Trophoblast cell (in vitro differentiated cells and primary cell): ENCODE measurements at regions not wholly inside any gene's neighbourhood (a gene's known extent, or its start where the extent isn't known, plus 50 kb on each side); places are given as distances from the start of the nearest gene placed in this dataset.

ENCODE experiments used
- DNase-seq, 2 donors: peaks; one replicate each; pipeline ENCODE4 v3.0.0-alpha.2; 2016
- H2AFZ ChIP-seq: 2 replicates; pipeline ENCODE4 v1.6.1; 2013; ENCODE audit warnings: low read length, moderate library complexity, mild to moderate bottlenecking; ENCODE audit not compliant: insufficient read depth, poor library complexity
- H2AK5ac ChIP-seq: 2 replicates; pipeline ENCODE4 v1.6.1; 2013; ENCODE audit warnings: mild to moderate bottlenecking, low read length
- H2BK120ac ChIP-seq: 2 replicates; pipeline ENCODE4 v1.6.1; 2013; ENCODE audit warnings: low read length, mild to moderate bottlenecking, moderate library complexity; ENCODE audit not compliant: insufficient read depth, poor library complexity
- H2BK12ac ChIP-seq: 2 replicates; pipeline ENCODE4 v1.6.1; 2013; ENCODE audit warnings: mild to moderate bottlenecking, low read length, moderate library complexity
- H2BK5ac ChIP-seq: 2 replicates; pipeline ENCODE4 v1.6.1; 2013; ENCODE audit warnings: low read length, low read depth, moderate library complexity, mild to moderate bottlenecking; ENCODE audit not compliant: poor library complexity
- H3K14ac ChIP-seq: 2 replicates; pipeline ENCODE4 v1.6.1; 2013; ENCODE audit warnings: mild to moderate bottlenecking, low read length
- H3K18ac ChIP-seq: 2 replicates; pipeline ENCODE4 v1.6.1; 2013; ENCODE audit warnings: mild to moderate bottlenecking, low read length
- H3K23ac ChIP-seq: 2 replicates; pipeline ENCODE4 v1.6.1; 2013; ENCODE audit warnings: low read length
- H3K27ac ChIP-seq: 2 replicates; pipeline ENCODE4 v1.5.1; 2013; ENCODE audit warnings: low read depth, mild to moderate bottlenecking, inconsistent platforms, low read length, moderate library complexity
- H3K27me3 ChIP-seq: 2 replicates; pipeline ENCODE4 v1.6.1; 2013; ENCODE audit warnings: inconsistent platforms, mild to moderate bottlenecking, low read length, moderate library complexity; ENCODE audit not compliant: insufficient read depth
- H3K36me3 ChIP-seq, 2 experiments: 1 replicate in 1 of 2; 2 replicates in 1 of 2; pipeline ENCODE4 v1.6.1; 2013; ENCODE audit warnings: low read length in 2 of 2, mild to moderate bottlenecking in 2 of 2, moderate library complexity in 1 of 2; ENCODE audit not compliant: insufficient read depth in 2 of 2, control insufficient read depth in 1 of 2
- H3K4ac ChIP-seq: 2 replicates; pipeline ENCODE4 v1.6.1; 2013; ENCODE audit warnings: low read depth, mild to moderate bottlenecking, low read length, moderate library complexity
- H3K4me1 ChIP-seq, 2 experiments: 1 replicate in 1 of 2; 2 replicates in 1 of 2; pipeline ENCODE4 v1.6.1; 2013; ENCODE audit warnings: low read length in 2 of 2, mild to moderate bottlenecking in 2 of 2, moderate library complexity in 1 of 2; ENCODE audit not compliant: insufficient read depth in 2 of 2, control insufficient read depth in 1 of 2
- H3K4me2 ChIP-seq: 2 replicates; pipeline ENCODE4 v1.6.1; 2013; ENCODE audit warnings: inconsistent platforms, mild to moderate bottlenecking, low read length, moderate library complexity
- H3K4me3 ChIP-seq: 2 replicates; pipeline ENCODE4 v1.5.1; 2013; ENCODE audit warnings: mild to moderate bottlenecking, low read depth, low read length, inconsistent platforms
- H3K79me1 ChIP-seq: one replicate; pipeline ENCODE4 v1.6.1; 2013; ENCODE audit warnings: low read length
- H3K79me2 ChIP-seq: 2 replicates; pipeline ENCODE4 v1.6.1; 2013; ENCODE audit warnings: low read length, mild to moderate bottlenecking; ENCODE audit not compliant: control insufficient read depth, insufficient read depth, poor library complexity
- H3K9ac ChIP-seq: 2 replicates; pipeline ENCODE4 v1.6.1; 2013; ENCODE audit warnings: mild to moderate bottlenecking, low read length
- H3K9me3 ChIP-seq: 2 replicates; pipeline ENCODE4 v1.6.1; 2013; ENCODE audit warnings: low read depth, mild to moderate bottlenecking, control low read depth, inconsistent platforms, low read length; ENCODE audit not compliant: insufficient read depth
- H4K12ac ChIP-seq: 2 replicates; pipeline ENCODE4 v1.6.1; 2013; ENCODE audit warnings: low read depth, mild to moderate bottlenecking, low read length, moderate library complexity
- H4K8ac ChIP-seq: 2 replicates; pipeline ENCODE4 v1.6.1; 2013; ENCODE audit warnings: low read depth, mild to moderate bottlenecking, low read length, moderate library complexity
- H4K91ac ChIP-seq: one replicate; pipeline ENCODE4 v1.6.1; 2013; ENCODE audit warnings: low read depth, mild to moderate bottlenecking, low read length, moderate library complexity
- WGBS: extraction: QIAGEN DNeasy Blood & Tissue Kit; methylation state at CpG from one replicate; pipeline ENCODE4 v1.1.7; 2013; ENCODE audit warnings: missing lambda C conversion rate; ENCODE audit not compliant: insufficient read length, insufficient coverage; ENCODE audit errors: extremely low coverage; 5-methylcytosine and 5-hydroxymethylcytosine counted together

- Histone ChIP-seq H2BK5ac (no peak overlapping the region), H3K79me2 (no peaks in the 10 kb centered on the region), H2BK12ac (no peak overlapping the region), H4K12ac (no peak overlapping the region), H3K4me3 (no peak overlapping the region), H3K4ac (no peak overlapping the region), H2AFZ (no peak overlapping the region), H3K9ac (no peak overlapping the region), H4K91ac (no peak overlapping the region), H3K4me2 (no peak overlapping the region), H3K27me3 (no peaks in the 10 kb centered on the region), H3K23ac (no peak overlapping the region), H2BK120ac (no peak overlapping the region), H4K8ac (no peak overlapping the region), H2AK5ac (no peak overlapping the region), H3K18ac (no peak overlapping the region), H3K79me1 (no peaks in the 10 kb centered on the region), H3K27ac (no peak overlapping the region), H3K14ac (no peak overlapping the region), H3K9me3 (no peaks in the 10 kb centered on the region), H3K4me1 (no peaks in the 10 kb centered on the region), H3K36me3 (no peaks in the 10 kb centered on the region)
- no CpG with 5 or more reads among the region's 3 CpGs for WGBS
- DNase-seq, result no peak
Measured at GRCh38 chr3:104933972-104934371, 432.7 kb upstream of the ALCAM start.

- Histone ChIP-seq H3K14ac (no peak overlapping the region), H4K8ac (no peak overlapping the region), H3K23ac (no peak overlapping the region), H4K91ac (no peak overlapping the region), H3K4me2 (no peak overlapping the region), H2BK120ac (no peak overlapping the region), H3K4me3 (no peak overlapping the region), H3K36me3 (no peaks in the 10 kb centered on the region), H3K4me1 (no peaks in the 10 kb centered on the region), H3K18ac (no peak overlapping the region), H2AFZ (no peak overlapping the region), H2BK5ac (no peak overlapping the region), H3K9me3 (no peaks in the 10 kb centered on the region), H3K79me2 (no peaks in the 10 kb centered on the region), H2AK5ac (no peak overlapping the region), H3K79me1 (no peaks in the 10 kb centered on the region), H3K27me3 (no peaks in the 10 kb centered on the region), H3K9ac (no peak overlapping the region), H3K27ac (no peak overlapping the region), H4K12ac (no peak overlapping the region), H2BK12ac (no peak overlapping the region), H3K4ac (no peak overlapping the region)
- DNase-seq, result no peak
Measured at GRCh38 chr3:104935613-104936012, 431.1 kb upstream of the ALCAM start.

GRCh38 chr3:104939196-104939595, 427.5 kb upstream of the ALCAM start:
- H2BK12ac ChIP-seq, result no peak overlapping the region
- H3K18ac ChIP-seq, result no peak overlapping the region
- H3K79me2 ChIP-seq, result no peaks in the 10 kb centered on the region
- no peak overlapping the region for H3K4ac ChIP-seq
- no peak overlapping the region for H2AK5ac ChIP-seq
- no peak overlapping the region for H2BK120ac ChIP-seq
- H2BK5ac ChIP-seq, result no peak overlapping the region
- no peak overlapping the region for H3K27ac ChIP-seq
- no peaks in the 10 kb centered on the region for H3K4me1 ChIP-seq
- H3K14ac ChIP-seq, result no peak overlapping the region
- no peaks in the 10 kb centered on the region for H3K27me3 ChIP-seq
- no peak overlapping the region for H4K12ac ChIP-seq
- no peak overlapping the region for H4K8ac ChIP-seq
- DNase-seq, result no peak
- no peaks in the 10 kb centered on the region for H3K36me3 ChIP-seq
- H4K91ac ChIP-seq, result no peak overlapping the region
- no peak overlapping the region for H3K4me2 ChIP-seq
- H2AFZ ChIP-seq, result no peak overlapping the region
- no CpG with 5 or more reads among the region's 1 CpG for WGBS
- no peak overlapping the region for H3K23ac ChIP-seq
- no peaks in the 10 kb centered on the region for H3K79me1 ChIP-seq
- H3K4me3 ChIP-seq, result no peak overlapping the region
- H3K9ac ChIP-seq, result no peak overlapping the region
- H3K9me3 ChIP-seq, result no peaks in the 10 kb centered on the region

- Histone ChIP-seq H2BK12ac (no peak overlapping the region), H2AK5ac (no peak overlapping the region), H2BK120ac (no peak overlapping the region), H4K91ac (no peak overlapping the region), H2AFZ (no peak overlapping the region), H3K9ac (no peak overlapping the region), H3K4ac (no peak overlapping the region), H3K36me3 (no peaks in the 10 kb centered on the region), H3K79me1 (no peaks in the 10 kb centered on the region), H3K79me2 (no peaks in the 10 kb centered on the region), H3K14ac (no peak overlapping the region), H3K4me3 (no peak overlapping the region), H3K27ac (no peak overlapping the region), H3K9me3 (no peaks in the 10 kb centered on the region), H2BK5ac (no peak overlapping the region), H3K18ac (no peak overlapping the region), H4K12ac (no peak overlapping the region), H4K8ac (no peak overlapping the region), H3K23ac (no peak overlapping the region), H3K27me3 (no peaks in the 10 kb centered on the region), H3K4me2 (no peak overlapping the region), H3K4me1 (no peaks in the 10 kb centered on the region)
- WGBS, result no CpG with 5 or more reads among the region's 1 CpG
- DNase-seq, result no peak
Measured at GRCh38 chr3:104941785-104942184, 424.9 kb upstream of the ALCAM start.

- Histone ChIP-seq H3K18ac (no peak overlapping the region), H2BK12ac (no peak overlapping the region), H3K4me2 (no peak overlapping the region), H3K9ac (no peak overlapping the region), H3K79me1 (no peaks in the 10 kb centered on the region), H4K8ac (no peak overlapping the region), H3K79me2 (no peaks in the 10 kb centered on the region), H3K4ac (no peak overlapping the region), H3K23ac (no peak overlapping the region), H2AFZ (no peak overlapping the region), H2BK120ac (no peak overlapping the region), H3K14ac (no peak overlapping the region), H3K36me3 (no peaks in the 10 kb centered on the region), H2AK5ac (no peak overlapping the region), H4K12ac (no peak overlapping the region), H4K91ac (no peak overlapping the region), H3K4me3 (no peak overlapping the region), H3K9me3 (no peaks in the 10 kb centered on the region), H3K4me1 (no peaks in the 10 kb centered on the region), H2BK5ac (no peak overlapping the region), H3K27me3 (no peaks in the 10 kb centered on the region), H3K27ac (no peak overlapping the region)
- no CpG with 5 or more reads among the region's 1 CpG for WGBS
- DNase-seq, result no peak
Measured at GRCh38 chr3:104943974-104944373, 422.7 kb upstream of the ALCAM start.
